GM21737 (cell line): ENCODE measurements at regions not wholly inside any gene's neighbourhood (a gene's known extent, or its start where the extent isn't known, plus 50 kb on each side); places are given as distances from the start of the nearest gene placed in this dataset.
"Not testable (repeated sequence)": the region's sequence is repeated elsewhere in the genome, so short reads cannot be mapped to it uniquely, and the experiment has no call there.

ENCODE experiments used
- ATAC-seq: cut with Tn5 transposase; IDR thresholded peaks from one replicate; pipeline ENCODE4 v1.9.1; 2021; ENCODE audit warnings: mild to moderate bottlenecking, moderate library complexity; ENCODE audit not compliant: unreplicated experiment

- ATAC-seq: no peak
Measured at GRCh38 chr6:73980096-73980495, 284.1 kb downstream of the CD109 start.

- ATAC-seq: no peak
Measured at GRCh38 chr6:73978330-73978729, 282.3 kb downstream of the CD109 start.

- ATAC-seq: not testable (repeated sequence)
Measured at GRCh38 chr6:73972518-73972917, 276.5 kb downstream of the CD109 start.

GRCh38 chr6:73969971-73970970 is 274.3 kb downstream of the CD109 start:
- no peak for ATAC-seq

GRCh38 chr6:73968221-73968757 is 272.3 kb downstream of the CD109 start:
- no peak for ATAC-seq

- ATAC-seq: no peak
Measured at GRCh38 chr6:73965539-73966029, 269.6 kb downstream of the CD109 start.

- no peak for ATAC-seq
Measured at GRCh38 chr6:73964241-73964854, 268.3 kb downstream of the CD109 start.

- ATAC-seq: no peak
Measured at GRCh38 chr6:73962884-73963283, 266.9 kb downstream of the CD109 start.

GRCh38 chr6:73956305-73956704 is 260.3 kb downstream of the CD109 start:
- no peak for ATAC-seq

GRCh38 chr6:73955800-73956199 is 259.8 kb downstream of the CD109 start:
- no peak for ATAC-seq

- no peak for ATAC-seq
Measured at GRCh38 chr6:73954881-73955280, 258.9 kb downstream of the CD109 start.

GRCh38 chr6:73951183-73951582 is 255.2 kb downstream of the CD109 start:
- no peak for ATAC-seq

GRCh38 chr6:73943930-73944652 is 248.1 kb downstream of the CD109 start:
- no peak for ATAC-seq

GRCh38 chr6:73943411-73943810 is 247.4 kb downstream of the CD109 start:
- no peak for ATAC-seq

- ATAC-seq: no peak
Measured at GRCh38 chr6:73942592-73943186, 246.7 kb downstream of the CD109 start.

GRCh38 chr6:73941892-73942291 is 245.9 kb downstream of the CD109 start:
- ATAC-seq: no peak

GRCh38 chr6:73937805-73938204 is 241.8 kb downstream of the CD109 start:
- no peak for ATAC-seq

GRCh38 chr6:73932866-73933265 is 236.9 kb downstream of the CD109 start:
- no peak for ATAC-seq

- no peak for ATAC-seq
Measured at GRCh38 chr6:73929405-73929804, 233.4 kb downstream of the CD109 start.

GRCh38 chr6:73927421-73927820 is 231.4 kb downstream of the CD109 start:
- no peak for ATAC-seq

- not testable (repeated sequence) for ATAC-seq
Measured at GRCh38 chr6:73925703-73926102, 229.7 kb downstream of the CD109 start.
